ENCODE measurements at regions not wholly inside any gene's neighbourhood (a gene's known extent, or its start where the extent isn't known, plus 50 kb on each side); places are given as distances from the start of the nearest gene placed in this dataset.

- Histone ChIP-seq H3K9me3 (no peaks in the 10 kb centered on the region), H3K27ac (no peak overlapping the region), H3K36me3 (no peaks in the 10 kb centered on the region), H3K4me3 (no peak overlapping the region), H3K27me3 (no peaks in the 10 kb centered on the region), H3K4me1 (ENCODE audit: insufficient read depth) (peaks cover 1% of the 10 kb centered on the region)
- intact Hi-C loops (cut with DNase I): no loop called here
- 46 to 52% (median 49%) methylated on average over 2 of the region's 2 CpGs for WGBS, 3 donors
- no peak for DNase-seq
- TF ChIP-seq EP300 (IDR thresholded peaks at IDR 0.05) (no peak), CTCF (IDR thresholded peaks at IDR 0.05) (no peak), POLR2A (IDR thresholded peaks at IDR 0.05) (no peak)
Measured at GRCh38 chr20:24089576-24089975, 101.0 kb upstream of the GGTLC1 start.

GRCh38 chr20:24086121-24086520, 97.5 kb upstream of the GGTLC1 start:
- H3K27ac ChIP-seq: no peak overlapping the region
- H3K4me1 ChIP-seq (ENCODE audit: insufficient read depth): peaks cover 1% of the 10 kb centered on the region
- no peaks in the 10 kb centered on the region for H3K9me3 ChIP-seq
- 79 to 85% (median 84%) methylated on average over 5 of the region's 5 CpGs for WGBS, 3 donors
- no peaks in the 10 kb centered on the region for H3K36me3 ChIP-seq
- DNase-seq: no peak
- no peak for TF ChIP-seq EP300 (IDR thresholded peaks at IDR 0.05)
- TF ChIP-seq CTCF (IDR thresholded peaks at IDR 0.05): no peak
- no peak for TF ChIP-seq POLR2A (IDR thresholded peaks at IDR 0.05)
- intact Hi-C loops (cut with DNase I): no loop called here
- H3K27me3 ChIP-seq: no peaks in the 10 kb centered on the region
- no peak overlapping the region for H3K4me3 ChIP-seq

- no peaks in the 10 kb centered on the region for H3K36me3 ChIP-seq
- no peak overlapping the region for H3K4me3 ChIP-seq
- no peak overlapping the region for H3K27ac ChIP-seq
- intact Hi-C loops (cut with DNase I): no loop called here
- H3K27me3 ChIP-seq: no peaks in the 10 kb centered on the region
- TF ChIP-seq CTCF (IDR thresholded peaks at IDR 0.05): no peak
- no peak for TF ChIP-seq POLR2A (IDR thresholded peaks at IDR 0.05)
- no peak for TF ChIP-seq EP300 (IDR thresholded peaks at IDR 0.05)
- H3K4me1 ChIP-seq (ENCODE audit: insufficient read depth): peaks cover 1% of the 10 kb centered on the region
- no peak for DNase-seq
- WGBS, 3 donors: 86 to 98% (median 90%) methylated on average over 3 of the region's 3 CpGs
- no peaks in the 10 kb centered on the region for H3K9me3 ChIP-seq
Measured at GRCh38 chr20:24084281-24084680, 95.7 kb upstream of the GGTLC1 start.

- H3K4me1 ChIP-seq (ENCODE audit: insufficient read depth): no peaks in the 10 kb centered on the region
- WGBS, 3 donors: 92 to 95% (median 94%) methylated on average over 6 of the region's 6 CpGs
- no peak for DNase-seq
- H3K36me3 ChIP-seq: no peaks in the 10 kb centered on the region
- no peaks in the 10 kb centered on the region for H3K27me3 ChIP-seq
- TF ChIP-seq EP300 (IDR thresholded peaks at IDR 0.05): no peak
- TF ChIP-seq POLR2A (IDR thresholded peaks at IDR 0.05): no peak
- no peak for TF ChIP-seq CTCF (IDR thresholded peaks at IDR 0.05)
- intact Hi-C loops (cut with DNase I): no loop called here
- H3K9me3 ChIP-seq: no peaks in the 10 kb centered on the region
- no peak overlapping the region for H3K4me3 ChIP-seq
- H3K27ac ChIP-seq: no peak overlapping the region
Measured at GRCh38 chr20:24081077-24081476, 92.5 kb upstream of the GGTLC1 start.
